Inferior parietal cortex (tissue), 1 donor: ENCODE measurements at regions not wholly inside any gene's neighbourhood (a gene's known extent, or its start where the extent isn't known, plus 50 kb on each side); places are given as distances from the start of the nearest gene placed in this dataset.

ENCODE experiments used
- DNase-seq: peaks from one replicate; pipeline ENCODE4 v3.0.0-alpha.2; 2016; ENCODE audit errors: extremely low spot score

DNA sequence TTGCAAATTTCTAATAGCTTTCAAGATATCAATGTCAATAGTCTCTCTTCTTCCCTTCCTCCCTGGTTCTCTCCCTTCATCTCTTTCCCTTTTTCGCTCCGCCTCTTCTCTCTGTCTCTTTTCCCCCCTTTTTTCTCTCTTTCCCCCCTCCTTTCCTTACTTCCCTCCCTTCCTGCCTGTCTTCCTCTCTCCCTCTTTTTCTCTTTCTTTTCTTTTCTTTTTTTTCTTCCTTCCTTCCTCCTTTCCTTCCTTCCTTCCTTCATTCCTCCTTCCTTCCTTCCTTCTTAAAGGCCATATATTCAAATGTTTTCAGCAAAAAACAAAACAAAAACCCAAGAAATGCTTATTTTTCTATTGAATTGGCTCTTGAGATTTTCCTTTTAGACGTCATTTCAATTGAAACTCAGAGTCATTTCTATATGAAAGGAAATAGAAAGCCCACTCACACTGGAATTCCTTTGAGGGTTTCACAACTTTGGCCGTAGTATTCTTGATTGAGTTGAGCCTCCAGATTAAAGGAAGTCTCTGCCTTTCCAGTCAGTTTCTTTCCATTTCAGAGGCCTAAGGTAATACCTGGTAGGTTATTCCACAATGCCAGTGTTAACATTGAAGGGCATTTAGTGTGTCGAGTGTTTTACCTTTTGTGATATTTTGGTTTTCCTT lies 551.5 kb downstream of the LMO4 start:
- DNase-seq: no peak

DNA sequence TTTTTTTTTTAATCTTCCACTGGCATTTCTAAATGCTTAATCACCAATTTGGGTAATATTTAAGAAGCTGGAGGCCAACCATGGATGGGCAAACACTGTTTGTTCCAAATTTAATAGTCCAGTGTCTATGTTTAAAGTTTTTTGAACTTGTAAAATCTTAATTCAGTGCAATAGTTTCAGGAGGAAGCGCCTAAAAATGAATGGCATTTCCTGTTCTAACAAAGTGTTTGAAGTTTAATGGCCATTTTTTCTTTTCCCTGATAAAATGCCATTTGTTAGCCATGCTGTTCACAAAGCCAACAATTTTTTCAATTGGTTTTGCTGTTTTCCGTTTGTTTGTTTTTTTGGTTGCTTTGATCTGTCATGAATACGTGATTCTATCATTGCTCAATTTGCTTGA lies 552.1 kb downstream of the LMO4 start:
- no peak for DNase-seq

DNA sequence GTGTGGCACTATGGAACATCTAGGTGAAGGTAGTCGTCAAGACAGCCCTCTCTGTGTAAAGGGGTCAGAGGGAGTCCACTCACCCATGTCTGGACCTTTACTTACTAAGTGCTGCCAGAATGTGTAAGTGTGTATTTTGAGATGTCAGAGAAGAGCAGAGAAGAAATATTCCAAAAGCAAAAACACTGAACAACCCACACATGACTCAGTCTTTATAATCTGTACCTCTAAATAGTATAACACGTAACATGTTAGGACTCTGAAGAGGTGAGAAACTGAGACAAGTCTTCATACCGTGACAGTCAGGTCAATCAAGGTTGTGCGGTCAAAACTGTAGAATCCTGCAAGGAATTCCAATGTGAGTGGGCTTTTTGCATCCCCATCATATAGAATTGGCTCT lies 555.2 kb downstream of the LMO4 start:
- DNase-seq: no peak

DNA sequence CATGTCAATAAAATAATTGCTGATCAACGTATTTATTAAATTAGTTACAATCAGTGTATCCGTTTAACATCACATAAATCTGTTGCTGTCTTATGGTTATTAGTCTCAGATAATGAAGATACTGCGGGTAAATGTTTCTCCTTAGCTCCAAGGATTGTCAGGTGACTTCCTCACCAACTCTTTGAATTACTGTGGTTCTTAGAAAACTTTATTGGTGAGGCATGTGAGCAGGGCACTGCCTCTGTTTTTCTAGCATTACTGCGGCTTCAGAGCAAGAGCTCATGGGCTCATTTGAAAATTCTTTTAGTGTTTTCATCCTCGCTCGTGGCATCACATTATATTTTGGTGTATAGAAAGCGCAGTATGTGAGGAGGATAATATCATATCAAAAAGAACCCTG lies 555.9 kb downstream of the LMO4 start:
- DNase-seq: no peak

DNA sequence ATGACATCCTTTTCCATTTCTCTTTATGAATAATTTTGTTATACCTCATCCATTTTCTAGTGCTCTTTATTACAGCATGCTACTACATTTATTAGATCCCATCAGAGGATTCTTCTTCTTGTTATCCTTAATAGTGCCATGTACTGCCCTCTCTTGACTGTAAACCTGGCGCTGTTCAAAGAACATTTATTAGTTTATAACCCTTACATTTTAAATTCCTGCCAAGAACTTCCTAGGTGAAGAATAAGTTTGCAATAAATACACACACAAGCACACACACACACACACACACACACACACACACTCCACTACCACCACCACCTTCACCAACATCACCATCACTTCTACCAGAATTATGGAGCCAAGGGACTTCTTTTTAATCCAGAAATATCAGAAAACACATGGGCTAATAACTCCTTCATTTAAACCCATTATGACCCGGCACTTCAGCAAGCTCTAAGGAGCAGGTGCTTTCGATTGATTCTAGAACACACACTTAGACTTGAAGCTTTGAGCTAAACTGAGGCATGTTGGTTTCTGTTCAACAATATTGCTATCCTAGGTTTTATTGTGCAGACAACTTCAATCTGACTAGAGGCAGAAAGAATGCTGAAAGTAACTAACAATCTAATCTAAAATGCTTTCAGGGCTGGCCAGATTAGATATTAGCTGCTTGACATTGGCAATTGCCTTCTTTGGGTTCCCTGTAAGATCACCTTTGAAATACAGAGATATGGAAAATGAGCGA lies 556.8 kb downstream of the LMO4 start:
- DNase-seq: no peak

DNA sequence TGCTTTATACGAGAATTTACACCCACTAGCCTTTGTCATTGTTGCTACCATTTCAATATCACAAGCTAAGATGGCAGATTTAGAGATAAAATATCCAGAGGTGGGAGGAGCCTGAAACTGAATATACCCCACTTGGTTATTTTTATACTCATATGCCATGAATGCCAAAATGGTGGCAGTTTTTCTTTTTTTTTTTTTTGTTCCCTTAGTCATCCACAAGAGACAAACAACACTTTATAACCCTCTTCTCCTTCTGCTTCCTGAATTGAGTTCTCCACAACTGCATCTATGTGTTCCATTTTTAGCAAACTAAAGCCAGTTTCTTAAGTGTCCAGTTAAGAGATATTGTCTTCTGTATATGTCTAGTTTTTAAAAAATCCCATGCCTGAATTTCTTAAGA lies 558.4 kb downstream of the LMO4 start:
- no peak for DNase-seq

DNA sequence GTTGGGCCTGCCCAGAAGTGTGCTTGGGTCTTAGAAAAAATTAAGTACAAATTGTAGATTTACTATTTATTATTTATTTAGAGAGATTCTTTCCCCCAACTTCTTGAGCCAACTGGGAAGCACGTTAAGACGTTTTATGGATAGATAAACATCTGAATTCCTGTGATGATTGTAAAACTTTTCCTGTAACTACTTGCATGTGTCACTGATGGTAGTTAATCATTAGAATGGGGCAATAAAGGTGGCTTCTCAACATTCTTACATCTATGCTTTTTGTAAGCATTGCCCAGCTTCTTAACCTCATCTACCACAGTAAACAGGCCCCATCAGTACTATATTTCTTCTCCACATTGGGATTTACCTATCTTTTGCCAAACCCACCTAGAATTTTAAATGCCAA lies 559.8 kb downstream of the LMO4 start:
- no peak for DNase-seq

DNA sequence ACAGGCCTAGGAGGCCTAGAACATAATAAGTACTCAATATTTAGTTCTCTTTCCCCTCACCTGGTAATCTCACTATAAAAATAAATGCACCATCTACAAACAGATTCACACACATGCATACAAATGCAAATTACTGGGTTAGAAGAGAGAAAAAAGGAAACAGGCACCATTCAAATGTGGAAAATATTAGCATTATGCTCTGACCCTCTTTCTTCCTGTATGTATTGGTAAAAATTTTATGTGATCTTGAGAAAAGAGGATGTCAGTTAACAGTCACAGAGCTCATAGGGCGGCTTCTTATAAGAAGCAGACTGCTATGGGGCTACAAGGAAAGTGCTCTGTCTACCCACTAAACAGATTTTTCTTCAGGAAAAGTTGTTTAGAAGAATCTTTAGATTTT lies 565.4 kb downstream of the LMO4 start:
- no peak for DNase-seq

DNA sequence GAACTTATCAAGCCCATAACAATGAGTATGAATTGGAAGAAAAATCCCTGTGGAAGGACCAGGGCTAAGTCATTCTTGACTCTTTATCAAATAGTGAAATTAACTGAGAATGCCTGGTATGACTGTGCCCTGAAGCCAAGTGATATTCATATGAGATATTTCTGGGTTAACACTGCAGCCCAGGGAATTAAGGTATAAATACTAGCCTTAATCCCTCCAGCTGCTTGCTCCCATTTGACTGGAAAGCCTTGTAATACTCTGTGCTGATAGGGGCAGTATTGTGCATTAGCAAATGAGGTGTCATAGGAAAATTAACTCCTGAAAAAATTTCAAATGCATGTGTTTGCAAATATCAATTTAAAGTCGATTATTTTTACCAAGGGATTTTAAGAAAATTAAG lies 568.8 kb downstream of the LMO4 start:
- DNase-seq: no peak

DNA sequence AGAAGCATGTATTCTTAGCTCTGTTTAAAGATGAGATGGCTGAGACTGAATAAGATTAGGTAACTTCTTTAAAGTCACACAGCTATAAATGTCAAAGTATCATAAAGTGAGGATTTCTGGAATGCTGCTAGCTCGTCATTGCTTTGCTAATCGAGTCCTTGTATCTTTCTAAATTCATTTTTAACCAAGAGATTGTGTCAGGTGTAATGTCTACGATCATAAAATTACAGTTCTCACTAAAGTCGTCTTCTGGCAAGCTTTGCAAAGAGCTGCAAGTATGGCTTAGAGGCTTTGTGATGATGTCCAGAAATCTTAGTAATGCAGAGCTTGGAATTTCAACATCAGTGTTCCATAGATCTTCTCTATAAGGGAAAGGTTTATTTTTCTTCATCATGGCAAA lies 569.8 kb downstream of the LMO4 start:
- no peak for DNase-seq

DNA sequence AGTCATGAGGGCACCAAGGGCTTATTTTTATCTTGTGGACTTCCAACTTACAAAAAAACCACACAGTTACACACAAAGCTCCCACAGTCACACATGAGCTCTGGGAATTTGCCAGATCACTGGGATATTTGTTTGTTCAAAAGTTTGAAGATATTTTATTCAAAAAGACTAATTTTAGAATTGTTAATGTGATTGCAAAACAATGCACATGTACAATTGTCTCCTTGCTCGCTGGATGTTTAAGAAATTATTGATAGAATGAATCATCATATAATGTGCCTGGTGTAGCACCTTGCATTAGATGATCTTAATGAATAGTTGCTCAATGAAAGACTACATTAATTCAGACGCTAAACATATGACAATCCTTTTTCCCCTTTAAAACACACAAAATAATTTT lies 570.3 kb downstream of the LMO4 start:
- no peak for DNase-seq

DNA sequence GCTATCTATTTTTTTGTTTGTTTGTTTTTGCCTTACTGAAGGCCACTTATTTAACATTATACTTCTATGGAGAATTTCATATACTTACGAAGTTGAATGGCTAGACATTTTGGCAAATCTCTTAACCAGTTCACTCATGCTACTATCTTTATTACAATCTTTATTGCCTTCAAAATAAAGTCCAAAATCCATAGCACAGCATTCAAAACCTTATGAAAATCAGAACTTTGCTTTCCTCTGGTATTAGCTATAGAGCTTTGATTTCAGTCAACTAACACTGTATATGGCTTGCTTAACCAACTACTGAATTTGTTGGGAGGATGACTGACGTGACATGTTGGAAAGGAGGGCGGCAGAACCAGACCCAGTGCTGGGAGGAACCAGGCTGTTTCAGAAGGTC lies 571.1 kb downstream of the LMO4 start:
- no peak for DNase-seq

DNA sequence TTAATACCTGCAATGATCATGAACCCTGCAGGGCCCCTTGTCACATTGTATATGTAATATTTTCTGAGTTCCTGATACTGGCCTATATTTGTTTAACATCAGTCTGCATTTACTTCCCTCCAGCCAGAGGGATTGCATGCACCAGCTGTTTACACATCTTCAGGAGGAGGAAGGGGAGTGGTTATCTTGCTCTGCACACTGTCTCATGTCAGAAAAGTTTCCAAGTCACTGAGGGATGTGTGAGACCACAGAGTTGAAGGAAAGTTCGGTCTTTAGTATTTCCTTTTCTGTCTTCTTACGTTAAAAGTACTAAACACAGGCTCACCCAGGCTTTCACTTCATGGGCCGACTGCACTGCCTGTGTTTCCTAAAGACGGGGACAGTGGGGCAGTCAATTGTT lies 574.1 kb downstream of the LMO4 start:
- DNase-seq: no peak

DNA sequence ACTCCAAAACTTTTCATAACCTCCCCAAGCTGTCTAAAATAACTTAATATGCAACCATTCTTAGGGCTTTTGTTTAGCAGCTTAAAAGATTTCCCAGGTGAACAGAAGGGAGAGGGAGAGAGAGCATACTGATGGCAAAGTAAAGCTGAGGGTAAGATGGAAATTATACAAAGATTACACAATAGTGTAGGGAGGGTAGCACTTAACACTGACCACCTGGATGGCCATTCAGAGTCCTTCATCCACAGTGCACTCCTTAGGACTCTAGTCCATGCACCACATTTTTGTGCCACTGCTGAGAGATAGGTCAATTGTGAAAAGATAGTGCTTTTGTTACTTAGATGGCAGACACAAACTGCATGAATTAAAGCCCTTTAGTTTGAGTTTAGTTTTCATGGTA lies 574.6 kb downstream of the LMO4 start:
- DNase-seq: no peak

DNA sequence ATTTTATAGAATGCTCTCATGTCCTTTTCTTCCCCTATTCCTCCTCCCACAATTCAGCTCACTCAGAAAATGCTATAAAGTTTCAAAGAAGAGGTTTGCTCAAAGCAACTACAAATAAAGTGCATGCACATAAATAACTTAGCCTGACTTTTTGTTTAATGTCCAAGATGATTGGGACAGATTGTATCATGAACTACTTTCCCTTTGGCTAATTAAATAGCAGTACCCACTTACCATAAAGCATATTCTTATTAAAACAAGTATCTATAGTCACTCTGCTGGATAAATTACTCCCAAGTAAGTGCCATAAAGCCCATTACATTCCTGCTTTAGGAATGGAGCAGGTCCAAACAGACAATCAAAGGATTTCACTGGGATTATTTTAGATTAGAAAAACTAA lies 576.0 kb downstream of the LMO4 start:
- no peak for DNase-seq

DNA sequence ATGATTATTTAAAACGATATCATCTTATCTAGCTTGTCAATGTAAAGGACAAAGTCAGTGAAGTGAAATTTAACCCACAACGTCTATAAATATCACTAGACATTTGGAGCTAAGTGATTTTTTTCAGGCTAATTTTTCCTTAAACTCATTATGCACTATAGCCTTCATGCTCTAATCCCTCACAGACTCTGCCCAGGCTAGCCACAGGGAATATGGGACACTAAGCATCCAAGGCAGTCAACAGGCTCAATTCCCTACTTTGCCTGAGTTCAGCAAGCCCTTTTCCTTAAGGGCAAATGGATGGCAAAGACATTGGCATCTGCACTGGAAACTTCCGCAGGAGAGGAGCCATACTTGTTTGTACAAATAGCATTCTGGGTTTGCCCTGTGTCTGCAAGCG lies 577.0 kb downstream of the LMO4 start:
- DNase-seq: no peak

DNA sequence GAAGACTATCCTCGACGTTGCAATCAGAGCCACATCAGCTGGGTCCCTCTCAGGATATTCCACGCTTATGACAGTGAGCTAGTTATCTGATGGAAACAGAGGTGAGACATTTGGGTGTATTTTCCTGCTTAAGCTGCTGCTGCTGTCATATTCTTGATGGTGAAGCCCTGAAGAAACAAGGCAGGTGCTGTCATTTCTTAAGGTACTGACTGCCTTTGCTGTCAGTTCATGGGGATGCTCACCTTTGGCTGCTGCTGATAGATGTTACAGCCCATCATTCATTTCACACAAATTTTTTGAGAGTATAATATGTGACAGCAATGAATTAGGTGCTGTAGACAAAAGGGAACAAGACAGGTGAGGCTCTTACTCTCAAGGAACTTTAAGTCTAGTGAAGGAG lies 577.4 kb downstream of the LMO4 start:
- DNase-seq: no peak

DNA sequence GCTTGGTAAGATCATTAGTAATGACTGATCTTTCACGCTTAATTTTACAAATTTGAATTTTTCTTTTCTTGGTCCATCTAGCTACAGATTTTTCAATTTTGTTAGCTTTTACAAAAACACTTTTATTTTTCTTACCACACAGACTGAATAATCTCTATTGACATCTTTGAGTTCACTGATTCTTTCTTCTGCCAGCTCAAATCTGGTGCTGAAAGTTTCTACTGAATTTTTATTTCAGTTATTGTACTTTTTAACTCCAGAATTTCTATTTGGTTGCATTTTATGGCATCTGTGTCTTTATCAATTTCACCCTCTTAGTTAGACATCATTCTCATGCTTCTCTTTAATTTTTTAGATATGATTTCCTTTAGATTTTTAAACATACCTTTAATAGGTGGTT lies 584.7 kb downstream of the LMO4 start:
- DNase-seq: no peak

DNA sequence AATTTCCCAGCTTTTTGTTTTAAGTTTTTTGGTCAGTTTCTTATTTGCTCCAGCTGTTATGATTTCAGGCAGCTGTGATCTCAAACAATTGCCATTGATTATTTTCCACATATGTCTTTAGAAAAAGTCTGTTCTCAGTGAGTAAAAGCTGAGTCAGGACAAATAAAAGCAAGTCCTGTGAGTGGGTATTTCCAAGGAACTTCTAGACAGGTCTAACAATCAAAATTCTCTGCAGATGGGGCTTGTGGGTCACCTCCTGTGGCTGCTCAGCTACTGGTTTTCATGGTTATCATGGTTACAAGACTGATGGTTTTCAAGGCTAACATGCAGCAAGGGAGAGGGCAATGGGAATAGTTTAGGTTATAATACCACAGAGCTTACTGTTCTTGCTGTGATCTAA lies 585.7 kb downstream of the LMO4 start:
- no peak for DNase-seq

DNA sequence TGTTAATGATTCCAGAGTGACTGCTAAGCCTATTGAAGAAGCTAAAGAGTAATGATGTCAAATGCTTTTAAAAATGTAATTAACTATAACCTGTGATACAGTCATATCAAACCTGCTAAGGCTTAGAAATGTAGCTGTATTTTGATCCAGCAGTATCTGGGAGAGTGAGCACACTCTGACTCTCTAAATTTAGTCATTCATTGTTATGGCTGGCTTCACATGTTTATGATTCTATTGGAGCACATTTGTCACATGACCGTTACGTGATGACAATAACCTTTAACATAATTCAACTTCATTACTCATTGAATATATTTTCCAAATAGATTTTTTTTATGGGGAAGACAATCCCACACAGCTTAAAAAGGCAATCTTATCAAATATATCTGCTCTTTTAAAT lies 587.1 kb downstream of the LMO4 start:
- no peak for DNase-seq

DNA sequence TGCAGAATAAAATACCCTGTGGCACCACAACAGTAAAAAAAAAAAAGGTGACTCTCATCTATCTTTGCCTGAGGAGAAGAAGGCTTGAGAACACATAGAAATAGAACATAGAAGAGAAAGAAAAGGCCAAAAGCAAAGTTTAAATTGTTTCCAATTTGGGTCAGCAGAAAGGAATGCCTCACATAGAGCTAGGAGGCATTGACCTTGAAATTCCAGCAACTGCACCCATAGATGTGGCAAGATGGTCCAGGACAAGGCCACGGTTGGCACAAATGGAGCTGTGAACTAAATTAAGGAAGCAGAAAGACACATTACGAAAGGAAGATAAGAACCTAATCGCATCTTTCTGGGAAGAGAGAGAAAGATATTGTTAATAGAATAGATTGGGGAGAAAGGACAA lies 588.3 kb downstream of the LMO4 start:
- no peak for DNase-seq

DNA sequence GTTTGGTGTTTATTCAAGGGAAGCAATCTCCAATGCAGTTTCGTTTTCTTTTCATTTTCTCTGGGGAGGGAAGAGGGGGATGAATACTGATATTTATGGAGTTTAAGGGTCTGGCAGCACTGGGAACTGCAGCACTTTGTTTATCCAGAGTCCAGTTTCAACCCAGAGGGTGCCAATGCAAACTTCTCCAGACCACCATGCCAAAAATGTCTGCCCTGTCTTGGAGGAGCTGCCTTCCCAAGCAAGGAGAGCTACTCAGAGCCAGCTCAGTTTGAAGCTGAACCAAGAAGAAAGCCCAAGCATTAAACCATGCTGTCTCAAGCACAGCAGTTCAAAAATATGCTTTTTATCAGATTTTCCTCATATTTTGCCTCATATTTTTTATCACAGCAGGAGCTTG lies 589.7 kb downstream of the LMO4 start:
- DNase-seq: no peak

DNA sequence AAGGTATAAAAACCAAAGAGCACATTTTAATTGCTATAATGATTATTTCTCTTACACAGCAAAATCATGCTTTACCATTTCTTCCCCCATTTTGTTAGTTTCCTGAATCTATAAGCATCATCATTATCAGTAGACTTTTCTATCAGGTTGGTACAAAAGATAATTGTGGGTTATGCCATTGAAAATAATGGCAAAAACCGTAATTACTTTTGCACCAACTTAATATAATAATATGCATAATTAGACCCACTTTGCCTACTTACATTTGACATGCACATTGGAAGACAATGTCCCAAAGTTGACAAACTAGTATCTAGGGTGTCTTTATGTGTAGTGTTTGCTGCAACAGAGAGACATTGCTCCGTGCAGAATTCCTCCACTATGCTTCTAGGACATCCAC lies 594.2 kb downstream of the LMO4 start:
- DNase-seq: no peak
